ENCODE measurements at regions not wholly inside any gene's neighbourhood (a gene's known extent, or its start where the extent isn't known, plus 50 kb on each side); places are given as distances from the start of the nearest gene placed in this dataset.

DNA sequence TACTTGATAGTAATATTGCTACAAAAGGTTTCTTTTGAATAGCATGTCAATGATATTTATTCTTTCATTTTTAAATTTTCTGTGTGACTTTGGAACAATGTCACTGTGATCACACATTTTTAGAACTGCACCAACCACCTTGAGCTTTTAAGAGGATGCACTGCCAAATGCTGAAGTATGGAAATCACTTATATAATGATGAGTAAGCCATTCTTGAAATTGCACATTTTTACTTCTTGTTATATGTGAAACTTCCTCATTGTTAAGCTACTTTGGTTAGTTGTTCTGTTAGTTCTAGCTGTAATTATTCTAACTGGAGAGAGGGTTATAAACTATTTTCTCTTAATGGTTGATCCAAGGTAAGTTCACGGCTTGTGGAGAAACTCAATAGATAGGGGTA, 547.5 kb downstream of the ZIC1 start:
- TF ChIP-seq, protein P1, sequence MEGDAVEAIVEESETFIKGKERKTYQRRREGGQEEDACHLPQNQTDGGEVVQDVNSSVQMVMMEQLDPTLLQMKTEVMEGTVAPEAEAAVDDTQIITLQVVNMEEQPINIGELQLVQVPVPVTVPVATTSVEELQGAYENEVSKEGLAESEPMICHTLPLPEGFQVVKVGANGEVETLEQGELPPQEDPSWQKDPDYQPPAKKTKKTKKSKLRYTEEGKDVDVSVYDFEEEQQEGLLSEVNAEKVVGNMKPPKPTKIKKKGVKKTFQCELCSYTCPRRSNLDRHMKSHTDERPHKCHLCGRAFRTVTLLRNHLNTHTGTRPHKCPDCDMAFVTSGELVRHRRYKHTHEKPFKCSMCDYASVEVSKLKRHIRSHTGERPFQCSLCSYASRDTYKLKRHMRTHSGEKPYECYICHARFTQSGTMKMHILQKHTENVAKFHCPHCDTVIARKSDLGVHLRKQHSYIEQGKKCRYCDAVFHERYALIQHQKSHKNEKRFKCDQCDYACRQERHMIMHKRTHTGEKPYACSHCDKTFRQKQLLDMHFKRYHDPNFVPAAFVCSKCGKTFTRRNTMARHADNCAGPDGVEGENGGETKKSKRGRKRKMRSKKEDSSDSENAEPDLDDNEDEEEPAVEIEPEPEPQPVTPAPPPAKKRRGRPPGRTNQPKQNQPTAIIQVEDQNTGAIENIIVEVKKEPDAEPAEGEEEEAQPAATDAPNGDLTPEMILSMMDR (IDR thresholded peaks at IDR 0.05; ENCODE audit: poor library complexity, severe bottlenecking): no peak
- TF ChIP-seq SMC3 (conservative IDR thresholded peaks at IDR 0.05; ENCODE audit: poor library complexity) (no peak), EP300 (conservative IDR thresholded peaks at IDR 0.05; ENCODE audit: poor library complexity, severe bottlenecking) (no peak), EZH2 (IDR thresholded peaks at IDR 0.05; ENCODE audit: borderline replicate concordance, insufficient read depth, low read length, poor library complexity, severe bottlenecking) (no peak), MXI1 (conservative IDR thresholded peaks at IDR 0.05; ENCODE audit: poor library complexity, severe bottlenecking) (no peak), REST (IDR thresholded peaks at IDR 0.05; ENCODE audit: borderline replicate concordance) (no peak), RAD21 (conservative IDR thresholded peaks at IDR 0.05) (no peak), TAF1 (IDR thresholded peaks at IDR 0.05; ENCODE audit: low read depth) (no peak)
